ENCODE measurements at regions not wholly inside any gene's neighbourhood (a gene's known extent, or its start where the extent isn't known, plus 50 kb on each side); places are given as distances from the start of the nearest gene placed in this dataset.
"Not testable (repeated sequence)": the region's sequence is repeated elsewhere in the genome, so short reads cannot be mapped to it uniquely, and the experiment has no call there.

DNA sequence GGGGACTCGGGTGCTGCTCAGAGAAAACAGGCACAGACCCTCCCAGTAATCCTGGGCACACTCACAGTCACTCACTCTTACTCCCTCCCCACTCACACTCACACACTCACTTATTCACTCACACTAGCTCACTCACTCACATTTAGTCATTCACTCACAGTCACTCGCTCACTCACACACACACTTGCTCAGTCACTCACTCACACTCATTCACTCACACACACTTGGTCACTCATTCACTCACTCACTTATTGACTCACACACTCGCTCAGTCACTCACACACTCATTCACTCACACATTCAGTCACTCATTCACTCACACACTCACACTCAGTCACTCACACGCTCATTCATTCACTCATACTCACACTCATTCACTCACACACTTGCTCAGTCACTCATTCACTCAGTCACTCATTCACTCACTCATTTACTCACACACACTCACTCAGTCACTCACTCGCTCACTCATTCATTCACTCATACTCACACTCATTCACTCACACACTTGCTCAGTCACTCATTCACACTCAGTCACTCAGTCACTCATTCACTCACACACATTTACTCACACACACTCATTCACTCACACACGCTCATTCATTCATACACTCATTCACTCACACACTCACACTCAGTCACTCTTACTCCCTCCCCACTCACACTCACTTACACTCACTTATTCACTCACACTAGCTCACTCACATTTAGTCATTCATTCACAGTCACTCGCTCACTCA is 164.2 kb upstream of the C1orf174 start:
- DNase-seq (ENCODE audit: low read depth in 2 of 2), result no peak

DNA sequence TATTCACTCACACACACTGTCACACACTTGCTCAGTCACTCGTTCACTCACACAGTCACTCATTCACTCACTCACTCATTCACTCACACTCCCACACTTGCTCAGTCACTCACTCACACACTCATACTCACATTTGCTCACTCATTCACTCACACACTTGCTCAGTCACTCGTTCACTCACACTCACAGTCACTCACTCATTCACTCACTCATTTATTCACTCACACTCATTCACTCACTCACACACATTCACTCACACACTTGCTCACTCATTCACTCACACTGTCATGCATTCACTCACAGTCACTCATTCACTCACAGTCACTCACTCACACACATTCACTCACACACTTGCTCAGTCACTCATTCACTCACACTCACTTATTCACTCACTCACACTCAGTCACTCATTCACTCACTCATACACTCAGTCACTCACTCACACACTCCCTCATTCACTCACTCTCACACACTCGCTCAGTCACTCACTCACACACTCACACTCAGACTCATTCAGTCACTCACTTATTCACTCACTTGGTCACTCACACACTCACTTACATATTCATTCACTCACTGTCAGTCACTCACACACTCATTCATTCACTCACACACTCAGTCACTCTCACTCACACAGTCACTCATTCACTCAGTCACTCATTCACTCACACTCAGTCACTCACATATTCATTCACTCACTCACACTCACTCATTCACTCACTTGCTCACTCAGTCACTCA is 167.0 kb upstream of the C1orf174 start:
- DNase-seq (ENCODE audit: low read depth in 2 of 2), result no peak

DNA sequence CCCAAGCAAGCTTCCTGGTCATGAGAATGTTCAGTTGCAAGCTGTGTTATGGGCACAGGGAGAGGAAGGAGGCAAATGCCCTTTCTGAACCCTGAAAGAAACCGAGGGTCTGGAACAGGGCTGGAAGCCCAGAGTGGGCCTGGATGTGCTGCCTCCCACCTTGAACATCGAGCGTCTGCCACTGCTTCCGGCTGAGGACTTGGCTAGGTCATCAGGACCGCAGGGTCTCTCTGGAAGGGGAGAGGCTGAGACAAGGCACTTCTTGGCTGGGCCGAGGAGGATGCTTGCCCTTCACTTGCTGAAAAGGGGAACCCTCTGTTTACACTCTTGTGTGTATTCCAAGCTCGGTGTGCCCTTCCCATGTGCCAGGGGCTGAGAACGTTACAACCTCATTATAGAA is 168.0 kb upstream of the C1orf174 start:
- no peak for DNase-seq (ENCODE audit: low read depth in 2 of 2)

DNA sequence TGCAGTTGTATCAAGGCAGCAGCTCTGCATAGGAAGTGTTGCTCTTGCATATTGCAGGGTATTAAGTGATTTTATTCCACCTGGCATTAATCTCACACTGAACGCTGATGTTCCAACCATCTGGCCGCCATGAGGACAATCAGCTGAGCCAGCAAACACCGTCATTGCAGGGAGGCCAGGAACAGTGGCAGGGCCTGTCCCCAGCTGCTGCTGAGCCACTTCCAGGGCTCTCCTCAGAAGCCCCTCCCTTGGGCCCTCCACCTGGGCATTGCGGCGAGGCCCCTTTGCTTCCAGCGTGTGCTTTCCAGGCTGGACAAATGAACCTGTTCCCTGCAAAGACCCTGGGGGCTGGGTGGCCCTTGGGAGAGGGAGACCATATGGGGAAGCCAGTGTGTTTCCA is 171.6 kb upstream of the C1orf174 start:
- no peak for DNase-seq (ENCODE audit: low read depth in 2 of 2)

DNA sequence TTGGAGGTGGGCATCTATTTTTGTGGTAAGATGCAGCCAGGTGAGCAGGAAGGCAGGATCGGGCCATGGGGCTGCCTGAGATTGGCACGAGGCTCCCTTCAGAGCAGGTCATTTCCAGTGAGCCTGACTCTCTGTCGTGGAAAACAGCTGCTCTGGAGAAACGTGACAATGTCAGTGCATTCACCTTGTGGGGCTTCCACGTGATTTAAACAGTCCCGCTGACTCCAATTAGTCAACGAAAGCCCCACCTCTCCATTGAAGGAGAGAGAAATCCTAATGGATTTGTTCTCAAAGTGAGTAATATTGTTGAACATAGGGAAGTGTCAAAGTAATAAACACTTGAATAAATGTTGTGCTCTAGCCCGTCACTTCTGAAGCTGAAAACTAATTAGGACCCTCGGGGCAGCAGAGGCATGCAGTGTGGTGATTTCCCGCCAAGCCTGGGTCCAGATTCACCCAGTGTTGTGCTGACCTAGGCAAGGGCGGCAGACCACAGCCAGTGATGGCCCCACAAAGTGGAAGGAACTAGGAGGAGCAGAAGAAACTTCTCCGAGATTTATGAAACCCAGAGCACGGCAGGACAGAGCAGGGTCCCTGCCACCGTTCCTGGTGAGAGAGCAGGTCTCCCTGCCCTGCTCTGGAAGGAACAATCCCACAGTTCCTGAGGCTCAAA is 172.5 kb upstream of the C1orf174 start:
- DNase-seq (ENCODE audit: low read depth in 2 of 2), result no peak

DNA sequence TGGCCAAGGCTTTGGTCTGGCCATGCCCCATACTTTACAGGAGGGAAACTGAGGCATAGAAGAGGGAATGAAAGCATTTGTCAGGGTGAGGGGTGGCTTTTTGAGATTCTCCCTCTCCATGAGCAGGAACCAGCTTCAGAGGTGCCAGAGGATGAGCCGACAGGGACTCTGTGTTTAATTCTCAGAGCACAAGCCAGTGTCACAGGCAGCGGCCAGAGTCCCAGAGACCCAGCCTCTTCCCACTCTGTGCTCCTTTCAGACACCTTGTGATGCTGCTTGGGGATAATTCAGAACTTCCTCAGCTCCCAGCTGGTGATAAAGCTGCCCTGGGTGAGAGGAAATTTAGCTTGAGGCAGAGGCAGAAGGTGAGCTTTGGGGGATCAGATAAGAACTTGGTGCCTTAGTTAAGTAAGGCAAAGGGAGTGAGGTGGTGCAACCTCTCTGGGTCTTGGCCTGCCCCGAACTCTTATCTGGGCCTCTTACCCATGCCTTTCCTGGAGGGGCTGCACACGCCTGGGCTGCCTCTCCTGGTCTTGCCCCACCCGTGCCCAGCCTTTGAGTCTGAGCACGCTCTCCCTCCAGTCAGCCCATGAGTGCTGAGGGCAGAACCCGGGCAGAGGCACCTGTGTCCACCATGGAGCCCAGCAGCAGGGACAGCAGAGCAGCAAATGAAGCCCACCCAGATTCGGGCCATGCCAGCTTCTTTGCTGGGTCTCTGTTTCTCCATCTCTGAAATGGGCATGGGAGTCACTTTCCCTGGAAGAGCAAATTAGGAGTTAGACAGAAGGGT is 175.6 kb upstream of the C1orf174 start:
- no peak for DNase-seq (ENCODE audit: low read depth in 2 of 2)

DNA sequence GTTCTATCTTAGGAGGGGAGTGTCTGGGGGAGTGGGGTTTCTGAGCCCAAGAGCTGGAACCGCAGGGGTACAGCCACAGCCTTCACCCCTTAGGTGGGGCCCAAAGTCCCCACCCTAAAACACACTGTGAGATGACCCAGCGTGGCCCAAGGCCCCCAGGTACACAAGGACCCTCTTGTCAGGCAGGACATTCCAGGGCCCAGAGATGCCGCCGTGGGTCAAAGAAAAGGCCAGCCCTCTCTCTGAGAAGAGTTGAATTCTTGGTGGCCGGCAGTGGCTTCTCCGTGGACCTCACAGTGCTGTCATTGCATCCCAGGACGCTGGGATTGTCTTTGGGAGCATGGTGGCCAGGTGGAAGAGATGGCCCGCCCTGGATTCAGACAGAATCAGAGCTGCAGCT is 176.3 kb upstream of the C1orf174 start:
- DNase-seq (ENCODE audit: low read depth in 2 of 2), result no peak

DNA sequence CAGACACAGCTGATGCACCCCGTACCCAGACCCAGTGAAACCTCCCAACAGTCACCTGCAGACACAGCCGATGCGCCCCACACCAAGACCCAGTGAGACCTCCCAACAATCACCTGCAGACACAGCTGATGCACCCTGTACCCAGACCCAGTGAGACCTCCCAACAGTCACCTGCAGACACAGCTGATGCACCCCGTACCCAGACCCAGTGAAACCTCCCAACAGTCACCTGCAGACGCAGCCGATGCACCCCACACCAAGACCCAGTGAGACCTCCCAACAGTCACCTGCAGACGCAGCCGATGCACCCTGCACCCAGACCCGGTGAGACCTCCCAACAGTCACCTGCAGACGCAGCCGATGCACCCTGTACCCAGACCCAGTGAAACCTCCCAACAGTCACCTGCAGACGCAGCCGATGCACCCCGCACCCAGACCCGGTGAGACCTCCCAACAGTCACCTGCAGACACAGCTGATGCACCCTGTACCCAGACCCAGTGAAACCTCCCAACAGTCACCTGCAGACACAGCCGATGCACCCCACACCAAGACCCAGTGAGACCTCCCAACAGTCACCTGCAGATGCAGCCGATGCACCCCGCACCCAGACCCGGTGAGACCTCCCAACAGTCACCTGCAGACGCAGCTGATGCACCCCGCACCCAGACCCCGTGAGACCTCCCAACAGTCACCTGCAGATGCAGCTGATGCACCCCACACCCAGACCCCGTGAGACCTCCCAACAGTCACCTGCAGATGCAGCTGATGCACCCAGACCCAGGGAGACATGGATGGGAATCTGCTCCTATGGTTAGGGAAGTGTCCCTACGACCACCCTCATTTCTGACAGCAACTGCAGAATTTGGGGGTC is 178.3 kb upstream of the C1orf174 start:
- DNase-seq (ENCODE audit: low read depth in 2 of 2), result not testable (repeated sequence)

DNA sequence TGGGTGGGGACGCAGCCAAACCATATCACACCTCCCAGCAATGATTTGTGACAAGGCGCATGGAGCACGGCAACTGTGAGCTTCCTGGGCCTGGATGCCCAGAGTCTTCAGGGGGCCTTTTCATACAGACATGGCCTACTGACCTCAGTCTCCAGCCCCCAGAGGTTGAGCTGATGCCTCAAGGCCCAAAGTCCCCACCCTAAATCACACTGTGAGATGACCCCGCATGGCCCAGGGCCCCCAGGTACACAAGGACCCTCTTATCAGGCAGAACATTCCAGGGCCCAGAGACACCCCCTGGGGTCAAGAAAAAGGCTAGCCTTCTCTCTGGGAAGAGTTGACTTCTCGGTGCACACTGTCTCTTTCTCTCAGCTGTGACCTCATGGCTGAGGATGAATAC is 179.7 kb upstream of the C1orf174 start:
- no peak for DNase-seq (ENCODE audit: low read depth in 2 of 2)

DNA sequence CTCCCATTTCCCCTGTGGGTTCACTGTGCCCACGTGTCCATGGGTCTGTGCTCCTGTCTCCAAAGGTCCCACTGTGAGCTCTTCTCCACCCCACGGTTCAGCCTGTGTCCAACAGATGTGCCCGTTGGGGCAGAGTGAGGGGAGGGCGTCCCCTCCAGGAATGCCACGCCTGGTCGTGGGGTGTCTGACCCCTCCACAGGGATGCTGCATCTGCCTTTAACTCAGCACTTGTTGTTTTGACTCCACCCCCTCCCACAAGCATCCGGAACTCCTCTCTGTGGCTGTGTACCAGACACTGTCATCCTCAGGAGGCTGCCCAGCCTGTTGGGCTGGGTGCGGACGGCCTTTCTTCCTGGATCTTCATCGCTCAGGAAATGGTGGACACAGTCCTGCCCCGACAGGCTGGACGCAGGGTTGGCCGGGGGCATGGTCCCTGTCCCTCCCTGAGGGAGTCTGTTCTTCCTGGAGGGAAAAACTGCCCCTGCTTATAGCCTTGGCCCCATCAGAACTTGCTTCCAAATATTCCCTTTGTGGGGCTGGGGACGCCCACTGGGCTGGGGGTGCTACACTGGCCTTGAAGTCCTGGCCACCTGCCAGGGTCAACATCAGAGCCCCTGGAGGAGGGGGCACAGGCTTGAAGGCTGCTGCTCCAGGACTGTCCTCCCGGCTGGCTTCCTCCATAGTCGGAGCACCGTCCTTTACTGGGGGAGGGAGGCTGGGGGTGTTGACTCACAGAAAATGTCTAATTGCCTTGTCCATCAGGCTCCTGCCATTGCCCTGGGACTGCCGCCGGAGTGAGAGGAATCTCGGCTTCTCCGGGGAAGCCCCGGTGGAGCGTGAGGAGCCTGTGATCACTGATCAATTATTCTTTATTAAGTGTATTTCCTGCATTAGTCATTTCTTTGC is 182.0 kb upstream of the C1orf174 start:
- no peak for DNase-seq (ENCODE audit: low read depth in 2 of 2)

DNA sequence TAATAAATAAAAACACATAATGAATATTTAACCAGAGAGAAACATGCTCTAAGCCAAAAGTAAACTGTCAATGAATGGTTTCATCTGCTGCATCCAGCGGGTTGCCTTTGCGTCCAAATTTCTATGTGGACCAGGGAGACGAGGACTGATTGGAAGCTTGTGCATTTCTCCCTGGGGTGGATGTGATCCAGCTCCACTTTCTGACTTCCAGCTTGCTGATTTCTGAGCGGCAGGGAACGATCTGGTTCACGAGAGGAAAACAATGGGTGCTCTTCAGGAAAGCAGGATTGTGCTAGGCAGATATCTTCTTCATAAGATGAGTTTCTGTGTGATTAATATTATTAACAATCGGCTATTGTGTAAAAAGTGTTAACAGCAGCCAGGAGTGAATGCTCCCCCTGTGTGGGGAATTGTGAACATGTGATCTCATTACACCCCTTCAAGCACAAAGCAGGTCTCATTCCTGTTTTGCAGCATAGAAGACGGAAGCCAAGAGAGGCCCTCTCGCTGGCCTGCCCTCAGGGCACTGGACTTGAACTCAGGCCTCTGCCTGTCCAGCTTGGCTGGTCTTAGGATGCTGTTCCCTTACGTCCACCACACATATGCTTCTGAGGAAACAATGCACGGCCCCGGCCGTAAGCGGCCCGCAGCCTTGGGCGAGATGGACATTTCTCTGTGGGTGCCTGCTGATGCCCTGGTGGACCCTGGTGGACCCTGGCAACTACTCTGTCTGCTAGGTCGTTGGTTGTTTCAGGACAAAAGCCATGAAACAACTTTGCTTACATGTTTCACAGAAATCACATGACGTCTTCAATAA is 183.4 kb upstream of the C1orf174 start:
- DNase-seq (ENCODE audit: low read depth in 2 of 2), result no peak

DNA sequence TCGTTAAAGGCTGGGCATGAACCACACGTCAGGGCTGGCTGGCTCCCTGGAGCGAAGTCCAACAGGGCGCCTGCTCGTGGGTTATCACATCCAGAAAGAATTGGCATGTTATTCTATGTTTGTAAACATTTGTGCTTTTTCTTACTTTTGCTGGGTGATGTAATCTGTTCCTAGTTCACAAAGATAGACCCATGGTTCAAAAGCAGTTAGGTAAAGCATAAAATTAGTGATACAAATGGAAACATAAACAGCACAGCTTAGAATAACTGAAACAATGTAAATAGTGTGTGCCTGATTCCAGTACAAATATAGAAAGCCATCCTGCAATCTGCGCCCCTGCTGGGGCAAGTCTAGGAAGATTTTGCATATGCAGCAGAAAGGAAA is 184.0 kb upstream of the C1orf174 start:
- DNase-seq (ENCODE audit: low read depth in 2 of 2), result no peak

DNA sequence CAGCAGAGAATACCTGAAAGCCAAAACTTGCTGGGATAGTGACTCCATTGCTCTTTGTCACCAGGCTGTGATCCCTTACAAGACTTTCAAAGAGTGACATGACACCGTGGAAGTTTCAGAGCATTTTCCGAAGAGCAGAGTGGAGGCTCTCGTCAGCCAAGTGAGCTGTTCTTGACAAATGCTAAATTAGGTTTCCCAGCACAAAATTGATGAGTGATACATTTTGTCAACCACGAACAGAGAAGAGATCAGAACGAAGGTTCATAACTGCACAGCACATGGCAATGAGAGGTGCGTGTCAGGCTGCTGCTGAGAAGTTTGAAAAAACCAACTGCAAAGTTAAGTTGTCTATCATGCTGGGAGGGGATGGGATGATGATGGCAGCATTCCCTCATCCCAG is 184.4 kb upstream of the C1orf174 start:
- no peak for DNase-seq (ENCODE audit: low read depth in 2 of 2)

DNA sequence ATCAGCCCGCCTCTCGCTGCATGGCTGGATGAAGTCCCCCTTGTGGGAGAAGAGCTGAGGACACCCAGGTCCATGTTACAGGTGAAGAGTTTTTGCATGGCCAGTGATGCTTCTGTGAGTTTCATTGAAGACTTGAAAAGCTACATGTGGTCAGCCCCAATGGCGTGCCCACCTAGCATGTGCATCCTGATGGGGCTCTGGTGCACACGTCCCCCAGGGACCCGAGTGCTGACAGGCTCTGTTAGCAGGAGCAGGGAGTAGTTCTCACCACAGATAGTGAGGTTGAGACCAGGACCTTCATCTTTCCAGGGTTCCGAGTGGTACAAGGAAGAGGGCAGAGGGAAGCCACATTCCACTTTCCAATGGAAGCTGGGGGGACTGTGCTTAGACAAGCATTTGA is 184.8 kb upstream of the C1orf174 start:
- DNase-seq (ENCODE audit: low read depth in 2 of 2), result no peak

DNA sequence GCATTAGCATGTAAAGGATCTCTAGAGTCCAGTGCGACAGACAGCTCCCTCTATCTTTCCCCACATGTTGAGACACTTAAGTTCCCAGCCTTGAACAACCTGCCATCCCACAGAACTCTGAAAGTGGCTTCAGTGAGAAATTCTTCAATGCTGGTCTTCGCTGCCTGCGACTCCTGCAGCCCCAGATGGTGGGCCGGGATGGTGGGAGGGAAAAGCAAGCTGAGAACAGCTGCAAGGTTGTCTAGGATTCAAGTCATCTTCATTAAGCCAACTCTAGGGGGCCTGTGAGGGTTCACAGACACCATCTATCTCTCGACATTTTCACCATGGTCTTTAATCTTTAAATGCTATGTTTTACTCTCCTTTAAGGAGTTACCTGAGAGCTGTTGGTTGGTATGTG is 185.5 kb upstream of the C1orf174 start:
- no peak for DNase-seq (ENCODE audit: low read depth in 2 of 2)

DNA sequence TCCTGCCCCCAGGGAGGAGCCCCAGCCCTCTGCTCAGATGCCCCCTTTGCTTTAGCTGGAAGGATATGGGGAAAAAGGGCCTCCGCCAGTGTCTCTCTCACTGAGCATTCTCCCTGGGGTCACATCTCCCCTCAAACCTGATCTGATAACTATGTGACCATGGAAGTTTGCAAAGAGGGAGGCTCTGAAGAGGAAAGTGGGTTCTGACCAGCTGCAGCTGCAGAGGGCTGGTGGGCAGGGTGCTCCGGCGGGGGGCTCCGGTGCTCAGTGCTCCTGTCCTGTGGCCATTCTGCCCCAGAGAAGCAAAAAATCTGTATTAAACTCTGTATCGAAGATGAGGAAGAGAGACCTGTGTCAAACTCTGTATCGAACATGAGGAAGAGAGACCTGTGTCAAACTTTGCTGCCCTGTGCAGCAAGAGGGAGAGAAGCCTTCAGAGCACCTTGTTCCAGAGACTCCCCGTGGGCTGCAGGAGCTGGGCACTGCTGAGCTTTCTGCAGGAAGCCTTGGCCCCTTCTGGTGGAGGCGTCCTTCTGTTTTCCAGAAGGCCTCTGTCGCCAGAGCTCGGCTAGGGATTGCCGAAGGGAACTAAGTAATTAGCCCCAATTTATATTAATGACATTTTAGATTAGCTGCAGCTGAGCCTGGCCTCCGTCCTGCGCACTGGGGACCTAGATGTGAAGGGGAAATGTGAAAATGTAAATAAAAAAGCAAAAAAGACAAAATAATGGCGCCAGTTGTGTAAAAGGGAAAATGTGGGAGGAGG is 186.2 kb upstream of the C1orf174 start:
- DNase-seq (ENCODE audit: low read depth in 2 of 2), result no peak

DNA sequence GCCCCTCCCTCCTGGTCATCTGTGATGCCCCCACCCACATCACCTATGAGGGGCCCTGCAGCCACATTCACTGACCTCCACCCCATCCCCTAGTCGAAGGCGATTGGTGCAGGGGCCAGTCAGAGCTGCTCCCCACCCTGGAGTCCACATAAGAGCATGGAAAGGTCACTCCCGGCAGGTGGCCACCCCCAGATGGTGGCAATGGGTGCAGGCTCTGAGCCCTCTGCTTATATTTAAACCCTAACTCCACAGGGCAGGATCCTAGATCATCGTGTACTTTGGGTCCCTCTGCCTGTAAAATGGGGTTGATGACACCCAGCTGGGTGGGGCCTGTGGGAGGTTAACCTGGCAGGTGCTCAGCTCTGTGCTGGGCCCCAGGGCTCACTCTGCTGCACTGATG is 186.8 kb upstream of the C1orf174 start:
- DNase-seq (ENCODE audit: low read depth in 2 of 2), result no peak

All from fibroblast of skin of left biceps (primary cell).